ENCODE measurements at regions not wholly inside any gene's neighbourhood (a gene's known extent, or its start where the extent isn't known, plus 50 kb on each side); places are given as distances from the start of the nearest gene placed in this dataset.

DNA sequence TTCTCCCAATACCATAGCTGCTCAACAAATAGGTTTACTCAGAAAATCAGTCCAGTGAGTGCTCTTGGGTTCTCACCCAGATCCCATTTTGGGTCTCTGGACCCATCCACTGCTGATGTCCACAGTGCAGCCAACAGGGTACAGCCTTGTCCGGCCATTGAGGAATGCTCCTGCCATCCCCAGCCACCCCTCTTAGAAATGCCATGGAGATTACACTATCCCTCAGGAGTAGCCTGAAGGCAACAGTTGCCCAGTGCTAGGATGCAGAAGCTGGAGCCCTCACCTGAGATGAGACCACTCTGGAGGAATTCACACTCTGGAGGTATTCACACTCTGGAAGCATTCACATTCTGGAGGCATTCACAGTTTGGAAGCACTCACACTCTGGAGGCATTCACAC, 958.8 kb upstream of the TMEM132C start:
- no peak for TF ChIP-seq EZH2phosphoT487 (IDR thresholded peaks at IDR 0.05; ENCODE audit: insufficient read depth, low read depth)
- no peak for TF ChIP-seq EZH2 (IDR thresholded peaks at IDR 0.05; ENCODE audit: insufficient read depth, poor library complexity, severe bottlenecking)
- Histone ChIP-seq H3K4me3 (no peak overlapping the region), H3K36me3 (ENCODE audit: low read depth) (no peaks in the 10 kb centered on the region), H3K27me3 (replicated peaks; ENCODE audit: insufficient read depth) (no peaks in the 10 kb centered on the region), H4K20me1 (ENCODE audit: insufficient read depth) (no peaks in the 10 kb centered on the region), H3K9me2 (ENCODE audit: insufficient read depth) (no peaks in the 10 kb centered on the region), H3K4me2 (ENCODE audit: unreplicated experiment) (no peak overlapping the region), H3K9ac (no peak overlapping the region), H3K9me3 (ENCODE audit: low read depth) (no peaks in the 10 kb centered on the region), H3F3A (ENCODE audit: insufficient read depth) (no peaks in the 10 kb centered on the region), H2AFZ (no peak overlapping the region), H3K79me2 (ENCODE audit: insufficient read depth) (no peaks in the 10 kb centered on the region), H3K4me1 (ENCODE audit: insufficient read depth) (peaks cover 11% of the 10 kb centered on the region; the same call in 1 of the 2 replicates), H3K27ac (no peak overlapping the region)
- in situ Hi-C loops (cut with MboI) = no loop called here
- 71 to 76% methylated on average over 1 of the region's 1 CpG for WGBS, 2 experiments (ENCODE audit: low coverage in 1 of 2, low lambda C conversion rate in 2 of 2, missing lambda C conversion rate in 2 of 2)
- no peak for DNase-seq

DNA sequence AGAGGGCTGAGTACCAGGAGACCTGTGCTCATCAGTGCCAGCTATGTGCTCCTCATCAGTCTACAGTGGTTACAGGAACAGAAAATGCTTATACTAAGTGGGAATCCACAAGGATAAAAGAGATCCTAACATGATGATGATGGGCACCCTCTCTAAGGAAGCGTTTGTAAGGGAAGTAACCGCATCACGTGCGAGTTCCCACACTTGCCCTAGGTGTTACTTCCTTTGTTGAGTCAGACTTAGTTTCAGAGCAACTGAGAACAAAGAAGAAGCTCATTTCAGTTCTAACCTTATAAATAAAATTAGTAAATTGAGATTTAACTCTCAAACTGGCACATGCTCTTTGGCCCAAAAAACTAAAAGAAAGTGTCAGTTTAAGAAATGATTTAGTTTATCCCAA, 956.4 kb upstream of the TMEM132C start:
- Histone ChIP-seq H3K9me3 (ENCODE audit: low read depth) (no peaks in the 10 kb centered on the region), H3K4me1 (ENCODE audit: insufficient read depth) (peaks cover 11% of the 10 kb centered on the region; the same call in 1 of the 2 replicates), H3K9me2 (ENCODE audit: insufficient read depth) (no peaks in the 10 kb centered on the region), H3F3A (ENCODE audit: insufficient read depth) (no peaks in the 10 kb centered on the region), H3K4me3 (no peak overlapping the region), H3K36me3 (ENCODE audit: low read depth) (no peaks in the 10 kb centered on the region), H3K27me3 (replicated peaks; ENCODE audit: insufficient read depth) (no peaks in the 10 kb centered on the region), H3K4me2 (ENCODE audit: unreplicated experiment) (no peak overlapping the region), H4K20me1 (ENCODE audit: insufficient read depth) (no peaks in the 10 kb centered on the region), H2AFZ (no peak overlapping the region), H3K79me2 (ENCODE audit: insufficient read depth) (no peaks in the 10 kb centered on the region), H3K27ac (no peak overlapping the region), H3K9ac (no peak overlapping the region)
- 60 to 73% methylated on average over 4 of the region's 4 CpGs for WGBS, 2 experiments (ENCODE audit: low coverage in 1 of 2, low lambda C conversion rate in 2 of 2, missing lambda C conversion rate in 2 of 2)
- no peak for DNase-seq
- in situ Hi-C loops (cut with MboI) = no loop called here
- TF ChIP-seq EZH2 (IDR thresholded peaks at IDR 0.05; ENCODE audit: insufficient read depth, poor library complexity, severe bottlenecking) (no peak), EZH2phosphoT487 (IDR thresholded peaks at IDR 0.05; ENCODE audit: insufficient read depth, low read depth) (no peak)

DNA sequence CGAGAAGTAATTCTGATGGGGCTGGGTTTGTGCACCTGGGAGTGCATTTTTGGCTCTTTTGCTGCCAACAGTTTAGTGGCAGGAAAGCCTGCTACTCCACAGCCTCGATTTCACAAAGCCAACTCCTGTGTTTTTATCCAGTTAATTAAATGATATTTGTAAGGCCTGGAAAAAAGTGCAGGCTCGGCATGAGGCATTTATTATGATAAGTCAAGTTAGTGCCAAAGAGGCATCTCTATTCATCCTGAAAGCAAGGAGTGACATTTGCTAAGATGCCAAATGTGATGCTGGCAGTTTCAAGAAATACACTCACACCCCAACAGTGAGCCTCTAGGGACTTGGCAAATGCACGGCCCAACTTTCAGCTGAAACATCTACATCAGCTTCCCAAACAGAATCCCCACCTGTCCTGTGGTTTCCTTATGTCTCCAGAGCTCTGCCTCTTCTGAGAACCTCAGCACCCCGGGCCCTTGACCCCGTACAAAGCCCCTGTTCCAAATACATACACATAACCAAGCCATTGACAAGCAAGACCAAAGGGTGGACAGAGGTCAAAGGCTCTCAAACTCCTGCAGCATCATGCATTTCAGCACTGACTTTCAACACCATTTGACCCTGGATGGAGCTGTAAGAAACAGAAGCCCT, 955.1 kb upstream of the TMEM132C start:
- no peaks in the 10 kb centered on the region for H3K9me3 ChIP-seq (ENCODE audit: low read depth)
- H3K27ac ChIP-seq = no peak overlapping the region
- DNase-seq = no peak
- peaks cover 6% of the 10 kb centered on the region; the same call in 1 of the 2 replicates for H3K4me1 ChIP-seq (ENCODE audit: insufficient read depth)
- WGBS, 2 experiments (ENCODE audit: low coverage in 1 of 2, low lambda C conversion rate in 2 of 2, missing lambda C conversion rate in 2 of 2) = 50 to 51% methylated on average over 6 of the region's 6 CpGs
- H4K20me1 ChIP-seq (ENCODE audit: insufficient read depth) = no peaks in the 10 kb centered on the region
- H3K9me2 ChIP-seq (ENCODE audit: insufficient read depth) = no peaks in the 10 kb centered on the region
- H3F3A ChIP-seq (ENCODE audit: insufficient read depth) = no peaks in the 10 kb centered on the region
- no peak overlapping the region for H3K9ac ChIP-seq
- TF ChIP-seq EZH2 (IDR thresholded peaks at IDR 0.05; ENCODE audit: insufficient read depth, poor library complexity, severe bottlenecking) = no peak
- TF ChIP-seq EZH2phosphoT487 (IDR thresholded peaks at IDR 0.05; ENCODE audit: insufficient read depth, low read depth) = no peak
- H3K4me2 ChIP-seq (ENCODE audit: unreplicated experiment) = no peak overlapping the region
- in situ Hi-C loops (cut with MboI) = no loop called here
- no peaks in the 10 kb centered on the region for H3K79me2 ChIP-seq (ENCODE audit: insufficient read depth)
- no peak overlapping the region for H3K4me3 ChIP-seq
- no peaks in the 10 kb centered on the region for H3K36me3 ChIP-seq (ENCODE audit: low read depth)
- H2AFZ ChIP-seq = no peak overlapping the region
- no peaks in the 10 kb centered on the region for H3K27me3 ChIP-seq (replicated peaks; ENCODE audit: insufficient read depth)

DNA sequence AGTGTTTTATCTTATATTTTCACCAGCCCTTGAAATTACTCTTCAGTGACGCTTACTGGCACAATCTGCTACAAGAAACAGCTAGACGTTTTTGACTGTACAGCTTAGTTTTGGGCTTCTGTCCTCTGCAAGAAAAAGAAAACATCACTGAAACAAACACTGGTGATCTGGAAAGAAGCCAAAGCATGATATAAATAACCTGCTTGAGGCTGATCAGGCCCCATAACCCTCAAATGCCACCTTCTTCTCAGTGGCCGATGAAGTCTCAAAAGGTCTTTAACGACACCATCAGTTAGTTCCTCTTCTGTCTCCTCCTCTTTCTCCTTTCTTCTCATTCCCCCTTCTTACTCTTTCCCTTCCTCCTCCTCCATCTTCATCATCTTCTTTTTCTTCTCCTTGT, 942.3 kb upstream of the TMEM132C start:
- no peak overlapping the region for H3K4me2 ChIP-seq (ENCODE audit: unreplicated experiment)
- H3K36me3 ChIP-seq (ENCODE audit: low read depth) = no peaks in the 10 kb centered on the region
- no peaks in the 10 kb centered on the region for H3K27me3 ChIP-seq (replicated peaks; ENCODE audit: insufficient read depth)
- H3K27ac ChIP-seq = no peak overlapping the region
- no peaks in the 10 kb centered on the region for H3K9me3 ChIP-seq (ENCODE audit: low read depth)
- in situ Hi-C loops (cut with MboI) = no loop called here
- H3K9ac ChIP-seq = no peak overlapping the region
- H3K79me2 ChIP-seq (ENCODE audit: insufficient read depth) = no peaks in the 10 kb centered on the region
- H2AFZ ChIP-seq = no peak overlapping the region
- no peaks in the 10 kb centered on the region for H3K9me2 ChIP-seq (ENCODE audit: insufficient read depth)
- no peaks in the 10 kb centered on the region for H3F3A ChIP-seq (ENCODE audit: insufficient read depth)
- 65 to 67% methylated on average over 4 of the region's 4 CpGs for WGBS, 2 experiments (ENCODE audit: low coverage in 1 of 2, low lambda C conversion rate in 2 of 2, missing lambda C conversion rate in 2 of 2)
- no peak overlapping the region for H3K4me3 ChIP-seq
- DNase-seq = no peak
- H4K20me1 ChIP-seq (ENCODE audit: insufficient read depth) = no peaks in the 10 kb centered on the region
- TF ChIP-seq EZH2phosphoT487 (IDR thresholded peaks at IDR 0.05; ENCODE audit: insufficient read depth, low read depth) (no peak), EZH2 (IDR thresholded peaks at IDR 0.05; ENCODE audit: insufficient read depth, poor library complexity, severe bottlenecking) (no peak)
- H3K4me1 ChIP-seq (ENCODE audit: insufficient read depth) = no peaks in the 10 kb centered on the region

Measured in GM23248 (cell line).